H1 (cell line): ENCODE measurements at regions not wholly inside any gene's neighbourhood (a gene's known extent, or its start where the extent isn't known, plus 50 kb on each side); places are given as distances from the start of the nearest gene placed in this dataset.

Experiments
- CTCF ChIA-PET: fragments of 300-600 bp; sonication (Branson Sonifier 250); formaldehyde crosslinking; loops from one replicate; lab custom pipeline; 2021; ENCODE audit not compliant: partially characterized antibody; lab: Charles Lee
- POLR2A ChIA-PET: fragments of 300-600 bp; sonication (Branson Sonifier 250); formaldehyde crosslinking; loops from one replicate; lab custom pipeline; 2021; ENCODE audit warnings: inconsistent platforms; ENCODE audit not compliant: partially characterized antibody; lab: Charles Lee
- DNase-seq, 2 experiments: peaks; one replicate each; pipeline versions ENCODE4 v3.0.0 to v3.0.0-alpha.2; 2010 to 2022; ENCODE audit warnings: low spot score in 2 of 2, low read depth in 1 of 2, mixed read lengths in 1 of 2
- FAIRE-seq: peaks from 2 replicates; lab custom pipeline; 2011; peaks lifted over from hg19 to GRCh38; lab: Jason Lieb, UNC
- H2AFZ ChIP-seq: 2 replicates; pipeline ENCODE4 v1.8.1; 2012; ENCODE audit warnings: low read length, inconsistent platforms
- H2AK5ac ChIP-seq: 2 replicates; pipeline ENCODE4 v1.6.1; 2013; ENCODE audit warnings: low read depth, low read length
- H2BK120ac ChIP-seq: replicated peaks from 2 replicates; pipeline ENCODE3; 2013; ENCODE audit warnings: low read depth, low read length, inconsistent platforms
- H2BK12ac ChIP-seq: 2 replicates; pipeline ENCODE4 v1.6.1; 2013; ENCODE audit warnings: low read depth, low read length
- H2BK15ac ChIP-seq: 2 replicates; pipeline ENCODE4 v1.6.1; 2013; ENCODE audit warnings: low read length
- H2BK20ac ChIP-seq: 2 replicates; pipeline ENCODE4 v1.6.1; 2013; ENCODE audit warnings: low read length
- H2BK5ac ChIP-seq: 2 replicates; pipeline ENCODE4 v1.6.1; 2013; ENCODE audit warnings: low read depth, low read length
- H3K14ac ChIP-seq: 2 replicates; pipeline ENCODE4 v1.6.1; 2013; ENCODE audit warnings: inconsistent platforms; ENCODE audit not compliant: insufficient read length
- H3K18ac ChIP-seq: 2 replicates; pipeline ENCODE4 v1.6.1; 2013; ENCODE audit warnings: low read length; ENCODE audit errors: extremely low read depth
- H3K23ac ChIP-seq: 2 replicates; pipeline ENCODE4 v1.6.1; 2013; ENCODE audit warnings: inconsistent platforms; ENCODE audit not compliant: insufficient read length
- H3K23me2 ChIP-seq: 2 replicates; pipeline ENCODE4 v1.6.1; 2013; ENCODE audit warnings: low read depth, low read length
- H3K27ac ChIP-seq: 2 replicates; pipeline ENCODE4 v1.6.1; 2011; ENCODE audit warnings: low read depth, low read length, inconsistent platforms
- H3K27me3 ChIP-seq, 4 experiments: replicated peaks in 1 of 4; 1 replicate in 1 of 4; 2 replicates in 3 of 4; pipeline versions ENCODE4 v1.6.1 to v1.8.1; 2011 to 2013; ENCODE audit warnings: low read length in 3 of 4, mild to moderate bottlenecking in 3 of 4, inconsistent platforms in 2 of 4, mixed read lengths in 2 of 4, moderate library complexity in 1 of 4; ENCODE audit not compliant: control insufficient read depth in 3 of 4, insufficient read depth in 3 of 4; ENCODE audit errors: extremely low read depth in 1 of 4
- H3K36me3 ChIP-seq, 4 experiments: 2 replicates each; pipeline versions ENCODE4 v1.6.1 to v1.8.1; 2011 to 2013; ENCODE audit warnings: mild to moderate bottlenecking in 4 of 4, low read length in 3 of 4, moderate library complexity in 2 of 4, control low read depth in 1 of 4, inconsistent platforms in 1 of 4; ENCODE audit not compliant: insufficient read depth in 4 of 4, control insufficient read depth in 2 of 4
- H3K4ac ChIP-seq: replicated peaks from 2 replicates; pipeline ENCODE3; 2013; ENCODE audit warnings: low read length, low read depth, mixed read lengths, inconsistent platforms; ENCODE audit not compliant: insufficient read length
- H3K4me1 ChIP-seq, 4 experiments: replicated peaks in 1 of 4; 1 replicate in 1 of 4; 2 replicates in 3 of 4; pipeline versions ENCODE4 v1.6.1 to v1.8.1; 2011 to 2013; ENCODE audit warnings: low read length in 3 of 4, inconsistent platforms in 2 of 4, mixed read lengths in 1 of 4; ENCODE audit not compliant: insufficient read depth in 4 of 4, control insufficient read depth in 3 of 4
- H3K4me2 ChIP-seq, 2 experiments: 2 replicates each; pipeline versions ENCODE4 v1.6.1 to v1.8.1; 2011 to 2013; ENCODE audit warnings: low read depth in 2 of 2, low read length in 2 of 2, control low read depth in 1 of 2, inconsistent platforms in 1 of 2, mild to moderate bottlenecking in 1 of 2; ENCODE audit not compliant: insufficient read depth in 1 of 2
- H3K4me3 ChIP-seq, 4 experiments: fragments of 200-600, 300-600 bp in 1 of 4; sonication (generic), shearing (Covaris generic), sonication (Bioruptor Twin) in 1 of 4; 2 replicates each; pipeline versions ENCODE4 v1.5.1 to v1.8.1; 2011 to 2016; ENCODE audit warnings: low read length in 4 of 4, low read depth in 3 of 4, control low read depth in 2 of 4, inconsistent platforms in 2 of 4, mild to moderate bottlenecking in 2 of 4, mixed read lengths in 1 of 4, moderate library complexity in 1 of 4; ENCODE audit not compliant: insufficient read depth in 2 of 4; ENCODE audit errors: extremely low read depth in 1 of 4
- H3K56ac ChIP-seq: replicated peaks from 2 replicates; pipeline ENCODE3; 2013; ENCODE audit warnings: low read depth, mild to moderate bottlenecking, mixed read lengths, low read length, inconsistent platforms; ENCODE audit not compliant: insufficient read length
- H3K79me1 ChIP-seq: 2 replicates; pipeline ENCODE4 v1.6.1; 2013; ENCODE audit warnings: low read depth, low read length, control low read depth
- H3K79me2 ChIP-seq, 2 experiments: 2 replicates each; pipeline versions ENCODE4 v1.6.1 to v1.8.1; 2012 to 2013; ENCODE audit warnings: low read length in 2 of 2, mild to moderate bottlenecking in 2 of 2, inconsistent platforms in 1 of 2; ENCODE audit not compliant: insufficient read depth in 2 of 2, control insufficient read depth in 1 of 2
- H3K9ac ChIP-seq, 4 experiments: replicated peaks in 1 of 4; 1 replicate in 1 of 4; 2 replicates in 3 of 4; pipeline versions ENCODE4 v1.6.1 to v1.8.1; 2011 to 2013; ENCODE audit warnings: low read depth in 3 of 4, low read length in 3 of 4, control low read depth in 2 of 4, mild to moderate bottlenecking in 2 of 4, moderate library complexity in 2 of 4, inconsistent platforms in 1 of 4; ENCODE audit errors: extremely low read depth in 1 of 4
- H3K9me3 ChIP-seq, 2 experiments: 2 replicates each; pipeline versions ENCODE4 v1.6.1 to v1.8.1; 2012 to 2013; ENCODE audit warnings: mild to moderate bottlenecking in 2 of 2, moderate library complexity in 2 of 2, control low read depth in 1 of 2, inconsistent platforms in 1 of 2, low read depth in 1 of 2, low read length in 1 of 2, mixed read lengths in 1 of 2; ENCODE audit not compliant: insufficient read depth in 2 of 2
- H4K20me1 ChIP-seq, 2 experiments: replicated peaks in 1 of 2; 2 replicates each; pipeline versions ENCODE3 to v1.8.1; 2011 to 2013; ENCODE audit warnings: inconsistent platforms in 2 of 2, low read length in 2 of 2, mild to moderate bottlenecking in 1 of 2; ENCODE audit not compliant: insufficient read depth in 2 of 2, control insufficient read depth in 1 of 2
- H4K5ac ChIP-seq: 2 replicates; pipeline ENCODE4 v1.6.1; 2013; ENCODE audit warnings: low read length, low read depth, mixed read lengths, inconsistent platforms; ENCODE audit not compliant: insufficient read length
- H4K8ac ChIP-seq: 2 replicates; pipeline ENCODE4 v1.8.0; 2013; ENCODE audit warnings: mild to moderate bottlenecking, moderate library complexity, low read length, inconsistent platforms; ENCODE audit not compliant: insufficient read depth; ENCODE audit errors: extremely low read depth
- H4K91ac ChIP-seq: replicated peaks from 2 replicates; pipeline ENCODE3; 2013; ENCODE audit warnings: low read length, mixed read lengths, inconsistent platforms; ENCODE audit not compliant: insufficient read length
- CBX8 ChIP-seq: fragments of 300-800, 300-1000 bp; sonication (generic); IDR thresholded peaks from 2 replicates; pipeline ENCODE4 v1.7.1; 2016; ENCODE audit warnings: low read depth, low read length, borderline replicate concordance
- JUND ChIP-seq: IDR thresholded peaks from 2 replicates; pipeline ENCODE4 v1.6.1; 2011; ENCODE audit warnings: mild to moderate bottlenecking, improper control_type of control experiment, low read length
- NANOG ChIP-seq: IDR thresholded peaks from 2 replicates; pipeline ENCODE4 v1.6.1; 2011; ENCODE audit warnings: low read length, low read depth, mild to moderate bottlenecking, inconsistent platforms; ENCODE audit not compliant: insufficient read depth, poor library complexity, severe bottlenecking
- POLR2A ChIP-seq, 2 experiments: IDR thresholded peaks; 1 replicate in 1 of 2; 2 replicates in 1 of 2; pipeline ENCODE4 v1.6.1; 2011; ENCODE audit warnings: low read depth in 2 of 2, low read length in 2 of 2, mild to moderate bottlenecking in 2 of 2; ENCODE audit errors: control extremely low read depth in 1 of 2
- RAD21 ChIP-seq, 2 experiments: IDR thresholded peaks in 1 of 2; conservative IDR thresholded peaks in 1 of 2; 2 replicates each; pipeline ENCODE4 v1.6.1; 2011; ENCODE audit warnings: low read depth in 2 of 2, low read length in 2 of 2, improper control_type of control experiment in 1 of 2, inconsistent platforms in 1 of 2, mild to moderate bottlenecking in 1 of 2, moderate library complexity in 1 of 2
- SIRT6 ChIP-seq: IDR thresholded peaks from one replicate; pipeline ENCODE4 v1.7.1; 2012; ENCODE audit warnings: low read length, inconsistent platforms
- SP1 ChIP-seq: IDR thresholded peaks from 2 replicates; pipeline ENCODE4 v1.6.1; 2011; ENCODE audit warnings: low read depth, low read length

DNA sequence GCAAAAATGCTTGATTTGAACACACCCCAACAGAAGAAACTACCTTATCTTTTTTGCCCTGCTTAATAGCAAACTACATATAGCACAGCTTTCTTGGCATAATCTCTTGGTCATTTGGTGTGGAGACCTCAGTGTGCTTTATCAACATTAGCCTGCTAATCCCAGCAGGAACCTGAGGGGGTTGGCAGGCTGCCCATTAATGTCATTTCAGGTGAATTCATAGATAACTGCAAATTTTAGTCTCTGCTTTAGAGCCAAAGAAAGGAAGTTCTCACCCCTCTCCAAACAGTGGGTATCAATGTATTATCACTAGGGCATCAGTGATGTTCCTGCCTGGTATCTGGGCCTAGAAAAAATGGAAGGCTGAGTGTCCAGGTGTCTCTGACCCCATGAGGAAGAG, 489.0 kb downstream of the NTRK2 start:
- Histone ChIP-seq H3K27me3 (no peaks in the 10 kb centered on the region), H3K79me2 (no peaks in the 10 kb centered on the region), H2AFZ (no peak overlapping the region), H2BK12ac (no peak overlapping the region), H3K23me2 (no peaks in the 10 kb centered on the region), H2BK5ac (no peak overlapping the region), H3K36me3 (no peaks in the 10 kb centered on the region), H2BK20ac (no peak overlapping the region), H3K18ac (no peak overlapping the region), H4K20me1 (no peaks in the 10 kb centered on the region), H4K5ac (no peak overlapping the region), H3K9me3 (peaks cover 0 to 2% of the 10 kb centered on the region in 2 experiments; a peak in 1 of 4 replicates), H4K91ac (no peak overlapping the region), H3K4me3 (no peak overlapping the region), H3K4ac (no peak overlapping the region), H3K9ac (no peak overlapping the region), H3K4me2 (no peak overlapping the region), H4K8ac (no peak overlapping the region), H3K23ac (no peak overlapping the region), H2BK15ac (no peak overlapping the region), H3K4me1 (peaks cover 3 to 8% (median 5%) of the 10 kb centered on the region in 4 experiments; a peak in 5 of 7 replicates), H3K56ac (no peak overlapping the region), H3K27ac (no peak overlapping the region), H3K14ac (no peak overlapping the region), H2BK120ac (no peak overlapping the region), H3K79me1 (no peaks in the 10 kb centered on the region), H2AK5ac (no peak overlapping the region)
- no peak for DNase-seq
- TF ChIP-seq CBX8 (no peak), SIRT6 (no peak), POLR2A (IDR thresholded peaks at IDR 0.05; ENCODE audit: control extremely low read depth in 1 of 2, low read depth in 2 of 2, low read length in 2 of 2) (no peak), RAD21 (IDR thresholded peaks at IDR 0.05 in 1 of 2, conservative IDR thresholded peaks at IDR 0.05 in 1 of 2; ENCODE audit: low read depth in 2 of 2, low read length in 2 of 2) (no peak), SP1 (no peak), NANOG (no peak), JUND (no peak)
- CTCF ChIA-PET, result interaction anchor here (0.9 to 1.8 kb wide), 3 partner anchors 13 to 99 kb away, joined by 3 to 4 read pairs (median 4); no protein-coding TSS in a partner anchor
- POLR2A ChIA-PET, result no interaction called here
- FAIRE-seq, result no peak
